ENCODE measurements at regions not wholly inside any gene's neighbourhood (a gene's known extent, or its start where the extent isn't known, plus 50 kb on each side); places are given as distances from the start of the nearest gene placed in this dataset.
"Not testable (repeated sequence)": the region's sequence is repeated elsewhere in the genome, so short reads cannot be mapped to it uniquely, and the experiment has no call there.

DNA sequence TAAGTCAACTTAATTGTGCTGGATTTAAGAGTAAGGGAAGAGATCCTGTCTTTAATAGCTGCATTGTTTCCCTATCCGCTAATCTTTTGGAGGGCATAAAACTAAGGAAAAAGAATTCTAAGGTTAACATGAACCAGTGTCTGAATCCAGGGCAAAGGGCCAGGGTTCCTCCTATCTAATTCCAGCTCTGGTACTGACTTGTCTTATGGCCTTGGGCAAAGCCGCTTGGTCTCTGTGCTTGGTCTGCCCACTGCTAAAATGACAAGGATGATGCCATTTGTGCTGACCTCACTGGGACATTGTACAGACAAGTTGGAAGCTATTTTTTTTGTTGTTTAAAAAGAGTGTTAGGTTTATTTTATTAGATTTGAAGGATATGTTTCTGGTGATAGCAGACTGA is 334.7 kb upstream of the PIK3R1 start:
- no peak for DNase-seq (ENCODE audit: low spot score)

- no peak for DNase-seq (ENCODE audit: low spot score)
Measured at GRCh38 chr5:67880511-67880805, 335.1 kb upstream of the PIK3R1 start.

DNA sequence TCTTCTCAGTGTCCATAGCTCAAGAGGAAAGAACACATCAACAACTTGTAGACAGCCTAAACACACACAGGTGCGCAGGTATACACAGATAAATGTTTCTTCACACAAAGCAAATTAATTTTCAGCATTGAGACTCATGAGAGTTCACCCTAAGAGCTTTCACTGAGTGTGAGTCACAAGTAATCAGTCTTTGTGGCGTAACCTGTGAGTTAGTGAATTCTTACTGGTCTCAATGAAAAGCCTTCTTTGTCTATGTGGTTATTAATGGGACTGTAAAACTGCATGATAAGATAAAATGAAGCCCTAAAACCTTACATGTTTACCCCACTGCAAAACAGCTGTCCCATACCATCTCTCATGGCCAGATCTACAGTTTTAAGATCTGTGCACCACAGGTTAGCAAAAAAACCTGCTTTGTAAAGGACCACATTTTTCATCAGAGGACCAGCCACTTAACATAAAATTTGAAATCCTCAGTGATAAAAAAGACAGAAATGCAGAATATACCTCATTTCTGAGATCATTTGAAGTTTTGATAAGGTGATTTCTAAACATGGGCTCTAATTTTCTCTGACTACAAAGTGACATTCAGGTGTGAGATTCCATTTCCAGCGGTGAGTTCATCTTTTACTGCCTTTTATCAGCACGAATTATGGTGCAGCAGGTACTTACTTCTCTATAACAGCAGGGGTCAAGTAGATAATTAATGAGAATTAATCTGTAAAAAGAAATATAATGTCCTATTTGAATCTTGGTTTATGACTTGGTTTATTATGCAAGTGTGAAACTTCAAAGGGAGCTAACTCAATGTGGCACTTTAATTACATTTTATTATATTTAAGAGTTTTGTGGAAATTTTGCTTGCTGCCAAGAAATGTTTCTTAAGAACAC is 335.7 kb upstream of the PIK3R1 start:
- DNase-seq (ENCODE audit: low spot score): peak; percentile 57

- DNase-seq (ENCODE audit: low spot score): no peak
Measured at GRCh38 chr5:67878933-67879332, 336.6 kb upstream of the PIK3R1 start.

GRCh38 chr5:67876371-67876770 is 339.2 kb upstream of the PIK3R1 start:
- no peak for DNase-seq (ENCODE audit: low spot score)

DNA sequence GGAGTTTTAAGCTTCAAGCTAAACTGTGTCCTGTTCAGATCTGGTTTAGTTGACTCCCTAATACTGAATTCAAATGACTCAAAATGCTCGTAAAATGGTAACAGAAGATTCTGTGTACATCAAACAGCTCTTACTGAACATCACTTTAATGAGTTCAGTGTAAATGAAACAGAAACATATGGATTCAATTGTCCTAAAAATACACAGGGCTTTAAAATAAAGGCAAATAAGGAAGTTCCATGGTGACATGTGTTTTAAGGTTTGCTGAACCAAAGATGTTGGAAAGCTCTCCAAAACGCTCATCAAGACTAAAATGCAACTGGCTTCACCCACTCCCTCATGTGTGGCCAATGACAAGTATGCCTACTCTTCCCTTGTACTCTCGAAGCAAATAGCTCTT is 340.0 kb upstream of the PIK3R1 start:
- DNase-seq (ENCODE audit: low spot score): no peak

- DNase-seq (ENCODE audit: low spot score): no peak
Measured at GRCh38 chr5:67873935-67874334, 341.6 kb upstream of the PIK3R1 start.

GRCh38 chr5:67870662-67871061 is 344.9 kb upstream of the PIK3R1 start:
- no peak for DNase-seq (ENCODE audit: low spot score)

DNA sequence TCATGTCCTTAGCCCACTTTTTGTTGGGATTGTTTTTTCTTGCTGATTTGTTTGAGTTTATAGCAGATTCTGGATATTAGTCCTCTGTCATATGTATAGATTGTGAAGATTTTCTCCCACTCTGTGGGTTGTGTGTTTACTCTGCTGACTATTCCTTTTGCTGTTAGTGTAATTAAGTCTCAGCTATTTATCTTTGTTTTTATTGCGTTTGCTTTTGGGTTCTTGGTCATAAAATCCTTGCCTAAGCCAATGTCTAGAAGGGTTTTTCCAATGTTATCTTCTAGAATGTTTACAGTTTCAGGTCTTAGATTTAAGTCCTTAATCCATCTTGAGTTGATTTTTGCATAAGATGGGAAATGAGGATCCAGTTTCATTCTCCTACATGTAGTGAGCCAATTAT is 351.2 kb upstream of the PIK3R1 start:
- not testable (repeated sequence) for DNase-seq (ENCODE audit: low spot score)

DNA sequence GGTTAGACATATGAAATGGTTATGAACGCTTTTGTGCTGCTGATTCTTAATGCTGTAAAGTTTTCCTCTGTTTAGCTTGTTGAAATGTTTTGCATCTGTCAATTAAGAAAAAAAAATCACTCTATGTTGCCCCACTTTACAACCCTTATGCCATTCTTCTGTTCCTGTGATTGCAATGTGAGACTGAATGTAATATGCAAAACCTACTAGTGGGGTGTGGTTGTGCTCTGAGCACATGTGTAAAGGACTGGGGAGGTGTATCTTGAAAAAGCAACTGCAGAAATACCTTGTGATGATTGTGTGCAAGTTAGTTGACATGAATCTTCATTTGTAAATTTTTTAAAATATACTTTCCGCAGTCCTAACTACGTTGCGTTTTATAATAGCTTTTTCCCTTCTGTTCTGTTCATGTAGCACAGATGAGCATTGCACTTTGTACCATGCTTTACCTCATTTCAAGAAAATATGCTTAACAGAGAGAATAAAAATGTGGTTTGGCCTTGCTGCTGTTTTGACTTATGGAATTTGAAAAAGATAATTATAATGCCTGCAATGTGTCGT is 357.0 kb upstream of the PIK3R1 start:
- DNase-seq (ENCODE audit: low spot score): peak; percentile 10

DNA sequence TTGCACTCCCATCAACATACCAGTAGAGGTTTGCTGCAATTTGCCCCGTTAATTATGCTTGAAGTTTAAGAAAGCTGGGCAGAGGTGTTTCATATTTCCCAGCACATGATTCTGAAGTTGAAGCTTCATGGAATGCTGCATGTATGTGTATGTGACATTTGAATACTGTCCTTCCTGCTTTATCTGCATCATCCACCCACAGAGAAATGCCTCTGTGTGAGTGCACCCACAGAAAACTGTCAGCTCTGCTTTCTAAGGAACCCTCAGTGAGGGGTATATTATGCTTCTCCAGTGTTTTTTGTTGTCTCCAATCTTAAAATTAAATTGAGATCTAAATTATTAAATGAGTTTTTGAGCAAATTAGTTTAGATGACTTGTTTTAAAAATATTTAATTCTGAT is 358.1 kb upstream of the PIK3R1 start:
- DNase-seq (ENCODE audit: low spot score): peak; percentile 6

DNA sequence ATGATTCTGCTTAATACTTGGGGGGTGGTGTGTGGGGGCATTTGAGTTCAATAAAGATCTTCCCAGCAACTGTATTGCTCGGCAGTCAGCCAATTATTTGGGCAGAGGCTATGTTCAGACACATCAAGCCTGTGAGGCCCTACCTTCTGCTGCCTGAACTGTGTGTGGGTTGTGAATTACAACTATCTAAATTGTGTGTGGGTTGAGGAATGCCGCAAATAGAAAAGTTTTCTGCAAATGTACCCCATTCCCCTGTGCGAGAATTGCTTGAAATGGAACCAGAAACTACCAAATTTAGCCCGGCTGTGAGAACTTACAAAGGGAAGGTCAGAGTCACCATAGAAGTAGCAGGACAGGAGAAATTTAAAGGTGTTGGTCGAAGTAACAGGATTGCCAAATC is 360.0 kb upstream of the PIK3R1 start:
- peak; percentile 9 for DNase-seq (ENCODE audit: low spot score)

- not testable (repeated sequence) for DNase-seq (ENCODE audit: low spot score)
Measured at GRCh38 chr5:67850906-67851305, 364.6 kb upstream of the PIK3R1 start.

DNA sequence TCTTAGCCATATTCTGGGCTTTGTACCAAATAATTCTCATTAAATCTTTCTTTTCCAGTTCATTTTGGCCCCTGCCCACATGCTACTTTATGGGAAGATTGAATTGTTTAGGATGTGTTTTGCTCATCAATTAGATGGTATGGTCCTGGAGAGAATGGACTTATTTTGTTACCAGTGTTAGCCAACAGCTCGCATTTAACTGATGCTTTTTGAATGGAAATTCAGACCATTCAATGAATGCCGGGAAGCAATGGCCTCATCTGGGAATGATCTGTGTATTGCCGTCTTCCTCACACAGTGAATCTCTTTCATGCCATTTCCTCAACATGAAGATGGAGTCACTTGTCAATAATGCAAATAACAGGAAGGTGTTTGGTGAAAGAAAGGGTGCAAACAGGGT is 370.6 kb upstream of the PIK3R1 start:
- no peak for DNase-seq (ENCODE audit: low spot score)

GRCh38 chr5:67842806-67843205 is 372.8 kb upstream of the PIK3R1 start:
- peak; percentile 41 for DNase-seq (ENCODE audit: low spot score)

- DNase-seq (ENCODE audit: low spot score): not testable (repeated sequence)
Measured at GRCh38 chr5:67837225-67837624, 378.3 kb upstream of the PIK3R1 start.

DNA sequence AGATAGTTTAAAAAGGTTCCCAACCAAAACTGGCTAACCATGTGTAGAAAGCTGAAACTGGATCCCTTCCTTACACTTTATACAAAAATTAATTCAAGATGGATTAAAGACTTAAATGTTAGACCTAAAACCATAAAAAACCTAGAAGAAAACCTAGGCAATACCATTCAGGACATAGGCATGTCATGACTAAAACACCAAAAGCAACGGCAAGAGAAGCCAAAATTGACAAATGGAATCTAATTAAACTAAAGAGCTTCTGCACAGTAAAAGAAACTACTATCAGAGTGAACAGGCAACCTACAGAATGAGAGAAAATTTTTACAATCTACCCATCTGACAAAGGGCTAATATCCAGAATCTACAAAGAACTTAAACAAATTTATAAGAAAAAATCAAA is 379.1 kb upstream of the PIK3R1 start:
- not testable (repeated sequence) for DNase-seq (ENCODE audit: low spot score)

DNA sequence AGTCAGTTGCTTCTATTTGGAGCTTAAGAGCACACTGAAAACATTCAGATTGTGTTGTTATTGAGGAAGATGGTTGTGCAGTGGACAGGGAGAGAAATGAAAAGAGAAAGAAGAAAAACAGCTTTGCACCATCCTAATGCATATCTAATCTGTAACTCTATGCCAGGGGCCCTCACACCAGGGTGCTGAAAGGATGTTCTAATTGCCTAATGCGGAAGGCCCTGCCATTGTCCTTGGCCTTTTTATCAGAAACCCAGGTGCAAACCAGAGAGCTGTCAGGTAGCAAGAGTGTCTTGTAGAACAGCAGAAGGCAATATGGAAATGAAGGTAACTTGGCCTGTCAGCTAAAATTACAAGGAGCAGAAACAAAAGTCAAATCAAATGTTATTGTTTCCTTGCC is 384.5 kb upstream of the PIK3R1 start:
- DNase-seq (ENCODE audit: low spot score): no peak

DNA sequence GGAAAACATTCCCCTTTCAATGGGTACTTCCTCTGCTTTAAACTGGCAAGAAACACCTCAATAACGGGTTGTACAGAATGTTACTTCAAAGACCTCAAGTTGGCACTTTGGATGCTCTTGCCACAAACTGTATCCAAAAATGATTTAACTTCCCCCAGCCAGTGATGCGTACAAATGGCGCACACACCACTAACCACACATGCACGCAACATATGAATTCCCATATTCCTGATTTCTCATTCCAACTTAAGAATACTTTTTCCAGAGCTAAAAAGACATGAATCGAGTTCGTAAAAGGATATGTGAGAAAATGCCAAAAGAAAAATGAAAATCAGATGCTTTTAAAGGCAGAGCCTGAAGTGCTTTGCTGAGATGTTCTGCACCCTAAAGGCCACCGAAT is 388.0 kb upstream of the PIK3R1 start:
- DNase-seq (ENCODE audit: low spot score): no peak

- no peak for DNase-seq (ENCODE audit: low spot score)
Measured at GRCh38 chr5:67824852-67825251, 390.7 kb upstream of the PIK3R1 start.

DNA sequence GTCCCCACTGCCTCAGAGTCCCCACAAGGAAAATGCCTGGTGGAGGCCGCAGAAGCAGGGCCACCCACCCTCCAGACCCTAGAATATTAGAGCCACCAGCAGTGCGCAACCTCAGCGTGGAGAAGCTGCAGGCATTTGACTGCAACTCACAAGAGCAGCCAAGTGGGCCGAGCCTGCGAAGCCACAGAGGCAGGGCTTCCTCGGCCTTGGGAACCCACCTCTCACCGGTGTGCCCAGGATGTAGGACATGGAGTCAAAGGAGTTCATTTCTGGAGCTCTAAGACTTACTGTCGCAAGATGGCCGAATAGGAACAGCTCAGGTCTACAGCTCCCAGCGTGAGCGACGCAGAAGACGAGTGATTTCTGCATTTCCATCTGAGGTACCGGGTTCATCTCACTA is 397.9 kb upstream of the PIK3R1 start:
- no peak for DNase-seq (ENCODE audit: low spot score)

GRCh38 chr5:67816456-67816855 is 399.1 kb upstream of the PIK3R1 start:
- no peak for DNase-seq (ENCODE audit: low spot score)

Measured in umbilical cord (tissue), 1 donor.